T follicular helper cell (primary cell): ENCODE measurements at regions not wholly inside any gene's neighbourhood (a gene's known extent, or its start where the extent isn't known, plus 50 kb on each side); places are given as distances from the start of the nearest gene placed in this dataset.
"Not testable (repeated sequence)": the region's sequence is repeated elsewhere in the genome, so short reads cannot be mapped to it uniquely, and the experiment has no call there.

ENCODE experiments used
- DNase-seq: peaks from one replicate; pipeline ENCODE4 v3.0.0-alpha.2; 2020; ENCODE audit warnings: low read depth

- DNase-seq, result no peak
Observed at GRCh38 chr9:104980039-104980654, 52.2 kb upstream of the ABCA1 start.

- DNase-seq, result no peak
Observed at GRCh38 chr9:104981543-104982129, 53.7 kb upstream of the ABCA1 start.

GRCh38 chr9:104982543-104982942, 54.6 kb upstream of the ABCA1 start:
- no peak for DNase-seq

DNA sequence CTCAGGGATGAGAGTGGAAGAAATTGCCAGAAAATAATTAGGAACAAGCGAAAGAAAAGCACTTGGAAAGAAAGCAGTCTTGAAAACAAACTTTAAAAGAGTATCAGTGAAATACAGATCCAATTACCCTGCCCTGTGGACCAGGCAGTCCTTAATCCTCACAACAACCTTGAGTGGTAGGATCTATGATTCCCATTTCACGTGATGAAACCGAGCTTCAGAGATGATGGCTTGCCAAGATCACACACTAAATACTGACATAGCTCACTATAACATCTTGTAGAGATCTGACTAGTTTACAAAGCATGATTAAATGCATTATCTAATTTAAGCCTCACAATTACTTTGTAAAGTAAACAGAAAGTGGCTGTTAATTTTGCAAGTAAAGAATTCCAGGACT, 55.5 kb upstream of the ABCA1 start:
- no peak for DNase-seq

- DNase-seq, result no peak
Observed at GRCh38 chr9:104984121-104984520, 56.2 kb upstream of the ABCA1 start.

DNA sequence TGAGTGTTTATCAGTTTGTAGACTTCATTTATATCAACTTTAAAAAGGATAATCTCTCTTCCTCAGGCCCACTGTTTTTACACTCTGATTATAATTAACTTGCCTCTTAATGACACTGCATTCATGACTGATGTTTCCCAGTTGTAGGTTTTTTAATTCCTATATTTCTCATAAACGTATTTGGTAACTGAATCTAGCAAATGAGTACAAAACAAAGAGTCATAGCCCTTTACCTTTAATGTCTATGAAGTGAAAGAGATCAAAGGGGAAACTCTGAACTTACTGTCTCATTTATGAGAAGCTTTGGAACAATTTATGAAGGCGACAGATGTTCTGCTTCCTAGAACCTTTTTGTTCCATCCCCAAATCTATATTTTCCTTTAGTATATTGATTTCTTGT, 56.6 kb upstream of the ABCA1 start:
- no peak for DNase-seq

DNA sequence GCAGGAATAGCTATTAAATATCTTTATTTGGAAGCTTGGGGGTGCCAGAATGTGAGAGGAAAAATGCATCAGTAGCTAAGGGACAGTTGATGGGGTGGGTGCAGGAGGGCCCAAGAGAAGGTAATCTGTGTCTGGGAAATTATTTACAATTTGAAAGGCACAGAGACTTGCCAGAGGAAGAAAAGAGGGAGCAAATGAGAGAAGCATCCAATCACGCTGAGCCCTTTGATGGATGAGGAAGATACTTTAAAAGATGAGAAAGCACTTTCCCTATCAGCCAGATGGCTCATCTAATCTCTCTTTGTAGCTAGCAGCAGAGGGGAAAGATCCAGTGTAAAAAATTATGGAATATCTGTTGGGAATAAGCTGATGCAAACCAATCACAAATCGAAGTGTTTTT, 57.0 kb upstream of the ABCA1 start:
- DNase-seq, result no peak

- DNase-seq, result no peak
Observed at GRCh38 chr9:104986096-104986495, 58.1 kb upstream of the ABCA1 start.

GRCh38 chr9:104987743-104988142, 59.8 kb upstream of the ABCA1 start:
- DNase-seq, result no peak

DNA sequence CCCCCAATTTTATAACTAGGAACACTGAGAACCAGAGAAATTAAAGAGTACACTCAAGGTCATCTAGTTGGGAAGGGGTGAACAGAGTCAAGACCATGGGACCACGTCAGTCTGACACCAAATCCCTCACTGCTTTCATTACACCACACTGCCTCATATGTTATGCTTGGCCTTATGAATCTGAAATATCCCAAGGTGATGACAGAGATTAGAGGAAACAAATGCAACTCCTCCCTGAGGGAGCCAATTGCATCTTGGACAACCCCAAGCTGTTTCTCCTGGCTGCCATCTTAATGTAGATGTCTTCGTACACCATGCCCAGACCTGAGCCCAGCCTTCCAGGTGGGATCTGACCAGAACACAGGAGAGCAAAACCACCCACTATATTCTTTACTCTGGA, 60.6 kb upstream of the ABCA1 start:
- DNase-seq, result no peak

DNA sequence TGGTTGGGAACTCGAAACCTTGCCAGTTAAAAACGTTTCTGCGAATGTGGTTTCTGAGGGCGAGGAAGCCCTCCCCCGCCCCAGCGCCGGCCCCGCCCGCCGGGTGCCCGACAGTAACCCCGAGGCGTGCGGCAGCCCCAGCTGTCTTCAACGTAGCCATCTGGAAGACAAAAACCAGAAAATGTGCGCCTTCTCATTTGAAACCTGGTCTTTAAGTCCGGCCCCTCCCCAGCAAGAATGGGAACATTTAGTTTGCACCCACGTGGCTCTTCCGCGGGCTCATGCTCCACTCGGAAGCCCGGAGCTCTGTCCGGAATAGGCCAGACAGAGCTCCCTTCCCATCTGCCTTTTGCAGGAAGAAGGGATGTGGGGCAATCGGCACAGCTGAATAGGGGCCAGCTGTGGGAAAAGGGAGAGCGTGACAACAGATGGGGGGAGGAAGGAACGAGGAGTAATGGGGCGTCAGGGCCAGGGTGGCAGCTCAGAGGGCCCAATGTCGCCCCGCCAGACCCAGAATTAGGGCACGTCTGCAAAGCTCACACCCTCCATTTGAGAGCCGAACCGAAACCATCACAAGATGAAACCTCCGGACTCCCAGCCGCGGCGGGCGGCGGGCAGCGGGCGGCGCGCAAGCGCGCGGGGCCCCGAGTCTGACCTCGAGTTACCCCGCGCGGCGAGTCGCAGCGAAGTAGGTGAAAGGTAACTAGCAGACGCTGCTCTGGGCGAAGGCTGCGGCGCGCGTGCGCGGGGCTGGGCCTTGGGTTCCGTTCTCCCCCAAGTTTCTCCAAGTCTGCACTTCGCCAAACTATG, 63.4 kb upstream of the ABCA1 start:
- peak; percentile 73 for DNase-seq

DNA sequence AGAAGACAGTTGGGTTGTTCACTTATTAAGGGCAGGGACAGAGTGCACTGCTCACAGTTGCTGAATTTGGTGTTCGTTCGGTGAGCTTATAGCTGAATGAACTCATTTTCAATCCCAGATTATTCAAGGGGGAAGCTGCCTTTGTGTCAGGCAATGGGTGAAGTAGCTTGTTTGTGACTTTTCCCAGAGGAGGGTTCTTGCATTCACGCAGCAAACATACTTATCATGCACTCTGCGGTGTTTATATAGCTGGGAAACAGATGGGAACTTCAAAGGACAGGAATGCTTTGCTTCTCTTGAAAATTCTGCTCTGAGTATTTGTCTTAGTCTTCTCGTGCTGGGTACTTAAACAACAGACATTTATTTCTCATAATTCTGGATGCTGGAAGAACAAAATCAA, 64.7 kb upstream of the ABCA1 start:
- no peak for DNase-seq

GRCh38 chr9:104993291-104993963, 65.5 kb upstream of the ABCA1 start:
- DNase-seq, result no peak

- no peak for DNase-seq
Observed at GRCh38 chr9:104997536-104997935, 69.6 kb upstream of the ABCA1 start.

GRCh38 chr9:104999136-104999535, 71.2 kb upstream of the ABCA1 start:
- no peak for DNase-seq

- DNase-seq, result not testable (repeated sequence)
Observed at GRCh38 chr9:105000529-105000928, 72.6 kb upstream of the ABCA1 start.

DNA sequence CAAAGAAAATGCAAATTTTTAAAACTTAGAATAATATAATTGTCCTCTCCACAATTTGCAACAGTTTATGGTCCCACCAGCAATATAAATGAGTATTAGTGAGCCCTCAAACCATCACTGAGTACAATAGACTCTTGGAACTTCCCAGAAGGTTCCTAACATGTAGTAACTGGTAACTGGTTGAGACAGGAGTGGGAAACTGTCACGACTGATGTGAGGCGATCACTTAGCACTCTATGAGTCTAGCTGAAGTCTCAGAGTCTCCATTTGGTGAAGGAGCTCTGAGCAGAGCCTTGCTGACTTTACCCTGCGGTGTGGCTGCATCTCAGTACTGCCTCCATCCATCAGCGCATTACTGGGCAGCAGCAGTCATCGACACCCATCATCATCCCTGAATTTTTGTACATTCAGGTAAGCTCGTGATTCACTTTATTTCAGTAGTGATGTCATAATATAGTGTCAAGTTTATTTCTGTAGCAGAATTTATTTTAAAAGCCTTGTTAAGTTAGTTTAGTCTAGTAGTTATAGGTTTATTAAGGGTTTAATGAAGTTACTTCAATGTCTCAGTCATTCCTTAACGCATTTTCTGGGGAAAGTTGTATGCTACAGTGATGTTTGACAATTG, 76.6 kb upstream of the ABCA1 start:
- DNase-seq, result no peak

DNA sequence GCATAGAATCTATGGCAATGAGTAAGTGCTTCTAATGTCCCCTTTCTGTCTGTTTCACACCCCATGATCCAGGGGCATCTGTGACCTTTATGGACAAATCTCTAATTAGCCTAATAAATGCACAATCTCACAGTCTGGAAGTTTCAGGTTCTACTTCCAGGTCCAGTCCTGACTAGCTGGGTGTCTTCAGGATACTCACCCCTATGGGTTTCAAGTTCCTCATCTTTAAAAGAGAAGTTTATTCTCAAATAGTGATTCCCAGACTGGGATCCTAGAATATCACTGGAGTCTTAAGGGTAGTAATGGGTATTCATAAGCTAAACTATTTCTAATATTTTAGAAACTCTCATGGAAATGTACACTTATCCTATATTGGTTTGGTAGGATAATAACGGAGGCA, 77.2 kb upstream of the ABCA1 start:
- DNase-seq, result no peak

DNA sequence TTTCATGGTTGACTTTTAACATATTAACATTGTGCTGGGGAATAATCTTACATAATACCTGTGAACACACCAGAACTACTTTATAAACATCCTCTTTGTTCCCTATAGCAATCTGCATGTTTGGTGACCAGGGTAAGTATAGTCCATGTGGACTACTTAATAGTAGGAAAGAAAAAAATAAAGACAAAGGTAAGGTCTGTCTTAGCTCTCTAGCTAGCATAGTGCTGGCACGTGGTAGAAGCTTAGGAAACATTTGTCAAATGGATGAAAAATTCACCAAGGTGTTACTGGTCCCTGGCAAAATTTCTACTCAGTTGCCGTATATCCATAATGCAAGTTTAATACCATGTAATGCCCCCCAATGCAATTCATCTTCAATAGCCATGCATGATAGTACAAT, 78.6 kb upstream of the ABCA1 start:
- DNase-seq, result no peak

DNA sequence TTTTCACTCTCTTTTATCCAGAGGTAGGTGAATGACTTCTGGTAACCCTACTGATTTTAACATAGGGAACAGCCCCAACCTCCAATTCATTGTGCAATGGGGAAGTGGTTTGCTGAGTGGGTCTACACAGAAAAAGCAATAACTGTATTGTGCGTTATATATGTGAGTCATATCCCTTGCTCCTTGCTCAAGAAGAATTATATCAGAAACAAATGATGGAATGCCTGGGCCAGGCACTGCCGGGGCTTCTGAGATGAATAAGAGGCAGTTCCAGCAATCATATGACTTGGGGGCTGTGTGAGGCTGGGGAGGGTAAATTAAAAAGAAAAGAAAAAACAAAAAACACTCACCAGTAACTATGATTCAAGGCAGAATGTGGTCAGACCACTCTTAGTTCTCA, 79.2 kb upstream of the ABCA1 start:
- DNase-seq, result no peak

DNA sequence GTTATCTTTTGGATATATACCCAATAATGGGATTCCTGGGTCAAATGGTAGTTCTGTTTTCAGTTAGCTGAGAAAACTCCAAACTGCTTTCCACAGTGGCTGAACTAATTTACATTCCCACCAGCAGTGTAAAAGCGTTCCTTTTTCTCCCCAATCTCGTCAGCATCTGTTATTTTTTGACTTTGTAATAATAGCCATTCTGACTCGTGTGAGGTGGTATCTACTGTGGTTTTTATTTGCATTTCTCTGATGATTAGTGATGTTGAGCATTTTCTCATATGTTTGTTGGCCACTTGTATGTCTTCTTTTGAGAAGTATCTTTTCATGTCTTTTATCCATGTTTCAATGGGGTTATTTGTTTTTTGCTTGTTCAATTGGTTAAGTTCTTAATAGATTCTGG, 82.1 kb upstream of the ABCA1 start:
- not testable (repeated sequence) for DNase-seq

GRCh38 chr9:105021917-105022316, 94.0 kb upstream of the ABCA1 start:
- no peak for DNase-seq
